ENCODE measurements at regions not wholly inside any gene's neighbourhood (a gene's known extent, or its start where the extent isn't known, plus 50 kb on each side); places are given as distances from the start of the nearest gene placed in this dataset.
A peak's percentile ranks its signal among the peaks of the same experiment; 100 is the strongest.

- H3K4me1 Mint-ChIP-seq (ENCODE audit: low read depth), result no peaks in the 10 kb centered on the region
- H3K9me3 Mint-ChIP-seq, result no peaks in the 10 kb centered on the region
- no peak overlapping the region for H3K4me3 Mint-ChIP-seq
- H3K27ac Mint-ChIP-seq, result no peak overlapping the region
- intact Hi-C loops (cut with DNase I, micrococcal nuclease), result no loop called here
- Histone ChIP-seq H3K27ac (ENCODE audit: low read depth in 1 of 2, low read length in 2 of 2) (no peak overlapping the region), H3K27me3 (ENCODE audit: control insufficient read depth in 1 of 2, insufficient read depth in 2 of 2, low read length in 2 of 2) (peaks cover 14 to 18% of the 10 kb centered on the region in 2 experiments), H3K4me3 (ENCODE audit: low read length) (no peak overlapping the region), H3K4me1 (ENCODE audit: insufficient read depth, low read length) (no peaks in the 10 kb centered on the region), H3K9me3 (ENCODE audit: control insufficient read depth in 1 of 2, insufficient read depth in 1 of 2, low read length in 2 of 2) (peaks cover 0 to 5% of the 10 kb centered on the region in 2 experiments), H3K36me3 (ENCODE audit: insufficient read depth, low read length) (no peaks in the 10 kb centered on the region)
- no peak for ATAC-seq (ENCODE audit: poor library complexity)
- TF ChIP-seq, protein P1, sequence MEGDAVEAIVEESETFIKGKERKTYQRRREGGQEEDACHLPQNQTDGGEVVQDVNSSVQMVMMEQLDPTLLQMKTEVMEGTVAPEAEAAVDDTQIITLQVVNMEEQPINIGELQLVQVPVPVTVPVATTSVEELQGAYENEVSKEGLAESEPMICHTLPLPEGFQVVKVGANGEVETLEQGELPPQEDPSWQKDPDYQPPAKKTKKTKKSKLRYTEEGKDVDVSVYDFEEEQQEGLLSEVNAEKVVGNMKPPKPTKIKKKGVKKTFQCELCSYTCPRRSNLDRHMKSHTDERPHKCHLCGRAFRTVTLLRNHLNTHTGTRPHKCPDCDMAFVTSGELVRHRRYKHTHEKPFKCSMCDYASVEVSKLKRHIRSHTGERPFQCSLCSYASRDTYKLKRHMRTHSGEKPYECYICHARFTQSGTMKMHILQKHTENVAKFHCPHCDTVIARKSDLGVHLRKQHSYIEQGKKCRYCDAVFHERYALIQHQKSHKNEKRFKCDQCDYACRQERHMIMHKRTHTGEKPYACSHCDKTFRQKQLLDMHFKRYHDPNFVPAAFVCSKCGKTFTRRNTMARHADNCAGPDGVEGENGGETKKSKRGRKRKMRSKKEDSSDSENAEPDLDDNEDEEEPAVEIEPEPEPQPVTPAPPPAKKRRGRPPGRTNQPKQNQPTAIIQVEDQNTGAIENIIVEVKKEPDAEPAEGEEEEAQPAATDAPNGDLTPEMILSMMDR (IDR thresholded peaks at IDR 0.05), result no peak
- no peak for DNase-seq
- POLR2A ChIA-PET, result no interaction called here
- CTCF ChIA-PET, result no interaction called here
- H3K27me3 Mint-ChIP-seq, result peaks cover 24% of the 10 kb centered on the region
- no peaks in the 10 kb centered on the region for H3K36me3 Mint-ChIP-seq (ENCODE audit: low read depth)
Observed at GRCh38 chr14:104254735-104255400, 116.5 kb downstream of the KIF26A start.

DNA sequence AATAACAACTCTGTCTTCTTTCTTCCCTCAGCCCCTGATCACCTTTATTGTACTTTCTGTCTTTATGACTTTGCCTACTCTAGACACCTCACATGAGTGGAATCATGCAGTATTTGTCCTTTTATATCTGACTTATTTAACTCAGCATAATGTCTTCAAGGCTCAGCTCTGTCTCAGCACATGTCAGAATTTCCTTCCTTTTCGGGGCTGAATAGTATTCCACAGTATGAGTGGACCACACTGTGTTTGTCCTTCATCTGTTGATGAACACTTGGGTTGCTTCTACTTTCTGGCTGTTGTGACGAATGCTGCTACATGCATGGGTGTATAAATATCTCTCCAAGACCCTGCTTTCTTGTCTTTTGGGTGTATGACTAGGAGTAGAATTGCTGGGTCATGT, 117.6 kb downstream of the KIF26A start:
- H3K4me1 ChIP-seq (ENCODE audit: insufficient read depth, low read length), result no peaks in the 10 kb centered on the region
- no peak overlapping the region for H3K27ac ChIP-seq (ENCODE audit: low read depth in 1 of 2, low read length in 2 of 2)
- no peaks in the 10 kb centered on the region for H3K36me3 ChIP-seq (ENCODE audit: insufficient read depth, low read length)
- no peak overlapping the region for H3K4me3 ChIP-seq (ENCODE audit: low read length)
- Mint-ChIP-seq H3K4me1 (ENCODE audit: low read depth) (no peaks in the 10 kb centered on the region), H3K36me3 (ENCODE audit: low read depth) (no peaks in the 10 kb centered on the region), H3K9me3 (peaks cover 4% of the 10 kb centered on the region), H3K4me3 (no peak overlapping the region), H3K27me3 (peaks cover 24% of the 10 kb centered on the region), H3K27ac (no peak overlapping the region)
- ChIA-PET CTCF (no interaction called here), POLR2A (no interaction called here)
- H3K27me3 ChIP-seq (ENCODE audit: control insufficient read depth in 1 of 2, insufficient read depth in 2 of 2, low read length in 2 of 2), result peaks cover 14 to 20% of the 10 kb centered on the region in 2 experiments
- DNase-seq, result no peak
- H3K9me3 ChIP-seq (ENCODE audit: control insufficient read depth in 1 of 2, insufficient read depth in 1 of 2, low read length in 2 of 2), result peaks cover 2 to 5% of the 10 kb centered on the region in 2 experiments
- ATAC-seq (ENCODE audit: poor library complexity), result no peak
- TF ChIP-seq, protein P1 (IDR thresholded peaks at IDR 0.05), result no peak
- intact Hi-C loops (cut with DNase I, micrococcal nuclease), result no loop called here

DNA sequence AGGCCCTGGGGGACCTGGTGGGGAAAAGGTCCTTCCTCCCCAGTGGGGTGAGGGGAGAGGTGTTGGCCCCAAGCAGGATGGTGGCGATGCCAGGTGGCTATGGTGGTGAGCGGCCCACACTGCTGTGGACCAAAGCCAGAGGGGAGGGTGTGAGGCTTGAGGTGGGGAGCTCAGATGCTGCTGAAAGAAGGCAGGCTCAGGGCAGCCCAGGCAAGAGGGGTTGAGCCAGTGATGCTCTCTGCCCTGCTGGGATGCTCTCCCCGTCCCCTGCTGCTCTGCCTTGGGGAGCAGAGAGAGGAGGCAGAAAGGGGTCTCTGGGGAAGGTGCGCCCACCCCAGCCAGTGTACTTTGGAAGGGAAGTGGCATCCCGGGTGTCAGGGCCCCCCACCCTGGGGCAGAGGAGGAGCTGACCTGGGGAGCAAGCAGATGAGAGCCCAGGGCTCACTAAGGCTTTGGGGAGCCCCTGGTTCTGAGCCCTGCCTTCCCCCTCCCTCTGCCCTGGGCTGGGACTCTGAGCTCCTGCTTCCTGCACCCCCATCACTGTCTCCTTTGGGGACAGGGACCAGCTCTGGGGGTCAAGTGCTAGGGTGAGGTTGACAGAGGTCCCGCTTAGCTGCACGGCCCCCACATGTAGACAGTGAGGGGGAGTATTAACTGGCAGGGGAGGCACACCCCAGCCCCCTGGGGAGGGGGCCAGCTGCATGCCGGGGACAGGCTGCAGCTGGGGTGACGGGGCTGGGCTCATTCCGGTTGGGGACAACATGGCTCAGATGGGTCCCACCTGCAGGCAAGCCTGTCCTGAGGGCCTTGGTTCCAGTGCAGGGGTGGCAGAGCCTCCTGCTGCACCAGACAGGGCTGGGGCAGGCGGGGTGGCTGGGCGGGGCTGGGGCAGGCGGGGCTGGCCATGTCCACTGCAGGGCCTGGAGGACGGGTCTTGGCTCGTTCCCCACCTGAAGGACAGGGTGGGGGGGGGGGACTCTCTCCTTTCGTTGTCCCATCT, 124.4 kb downstream of the KIF26A start:
- POLR2A ChIA-PET, result no interaction called here
- Histone ChIP-seq H3K4me1 (ENCODE audit: insufficient read depth, low read length) (peaks cover 4% of the 10 kb centered on the region), H3K4me3 (ENCODE audit: low read length) (no peak overlapping the region), H3K27me3 (ENCODE audit: control insufficient read depth in 1 of 2, insufficient read depth in 2 of 2, low read length in 2 of 2) (peaks cover 0 to 7% of the 10 kb centered on the region in 2 experiments), H3K9me3 (ENCODE audit: control insufficient read depth in 1 of 2, insufficient read depth in 1 of 2, low read length in 2 of 2) (peaks cover 9% of the 10 kb centered on the region in 2 experiments), H3K36me3 (ENCODE audit: insufficient read depth, low read length) (no peaks in the 10 kb centered on the region), H3K27ac (ENCODE audit: low read depth in 1 of 2, low read length in 2 of 2) (no peak overlapping the region)
- DNase-seq (peak in 2 of 14 experiments; percentile 2 to 30), ATAC-seq (ENCODE audit: poor library complexity) (no peak)
- H3K27ac Mint-ChIP-seq, result no peak overlapping the region
- TF ChIP-seq, protein P1 (IDR thresholded peaks at IDR 0.05), result no peak
- no peaks in the 10 kb centered on the region for H3K36me3 Mint-ChIP-seq (ENCODE audit: low read depth)
- CTCF ChIA-PET, result no interaction called here
- peaks cover 6% of the 10 kb centered on the region for H3K9me3 Mint-ChIP-seq
- no peak overlapping the region for H3K4me3 Mint-ChIP-seq
- H3K4me1 Mint-ChIP-seq (ENCODE audit: low read depth), result no peaks in the 10 kb centered on the region
- H3K27me3 Mint-ChIP-seq, result peaks cover 13% of the 10 kb centered on the region
- intact Hi-C loops (cut with DNase I, micrococcal nuclease), result no loop called here
